Inferior parietal cortex (tissue), 1 donor: ENCODE measurements at regions not wholly inside any gene's neighbourhood (a gene's known extent, or its start where the extent isn't known, plus 50 kb on each side); places are given as distances from the start of the nearest gene placed in this dataset.
A peak's percentile ranks its signal among the peaks of the same experiment; 100 is the strongest.

Experiments
- DNase-seq: peaks from one replicate; pipeline ENCODE4 v3.0.0-alpha.2; 2016; ENCODE audit errors: extremely low spot score

DNA sequence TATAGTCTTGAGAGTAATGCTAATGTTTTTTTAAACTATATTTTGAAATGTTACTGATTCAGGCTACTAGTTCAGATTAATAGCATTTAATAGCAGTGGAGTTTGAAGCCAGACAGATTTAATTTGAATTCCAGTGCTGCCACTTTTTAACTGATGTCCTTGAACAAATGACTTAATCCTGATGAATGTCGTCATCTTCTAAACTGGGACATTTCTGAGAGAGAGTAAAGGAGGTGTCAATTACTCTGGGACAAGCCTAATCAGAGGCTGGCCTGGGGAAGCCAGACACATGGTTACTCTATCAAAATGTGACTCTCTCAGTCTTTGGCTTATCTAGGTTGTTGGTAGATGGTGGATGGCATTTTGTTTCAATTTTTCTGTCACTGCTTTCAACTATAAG, 246.7 kb downstream of the HS3ST3A1 start:
- no peak for DNase-seq

DNA sequence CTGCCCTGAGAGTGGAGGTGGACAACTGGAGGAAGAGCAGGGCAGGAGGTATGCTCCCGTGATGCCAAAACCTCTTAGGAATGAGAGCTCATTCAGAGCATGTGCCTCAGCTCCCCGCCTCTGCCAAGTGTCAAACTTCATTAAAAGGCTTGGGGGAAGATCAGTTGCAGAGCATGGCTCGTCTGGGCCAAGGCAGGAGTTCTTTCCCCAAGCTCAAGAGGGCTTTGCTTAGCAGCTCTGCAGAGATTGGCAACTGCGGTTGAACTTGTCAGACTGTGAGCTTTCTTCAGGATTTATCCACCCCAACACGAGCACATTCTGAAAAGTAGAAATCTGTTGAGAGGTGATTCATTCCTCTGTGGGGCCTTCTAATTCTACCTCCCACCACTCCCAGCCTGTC, 248.1 kb downstream of the HS3ST3A1 start:
- no peak for DNase-seq

DNA sequence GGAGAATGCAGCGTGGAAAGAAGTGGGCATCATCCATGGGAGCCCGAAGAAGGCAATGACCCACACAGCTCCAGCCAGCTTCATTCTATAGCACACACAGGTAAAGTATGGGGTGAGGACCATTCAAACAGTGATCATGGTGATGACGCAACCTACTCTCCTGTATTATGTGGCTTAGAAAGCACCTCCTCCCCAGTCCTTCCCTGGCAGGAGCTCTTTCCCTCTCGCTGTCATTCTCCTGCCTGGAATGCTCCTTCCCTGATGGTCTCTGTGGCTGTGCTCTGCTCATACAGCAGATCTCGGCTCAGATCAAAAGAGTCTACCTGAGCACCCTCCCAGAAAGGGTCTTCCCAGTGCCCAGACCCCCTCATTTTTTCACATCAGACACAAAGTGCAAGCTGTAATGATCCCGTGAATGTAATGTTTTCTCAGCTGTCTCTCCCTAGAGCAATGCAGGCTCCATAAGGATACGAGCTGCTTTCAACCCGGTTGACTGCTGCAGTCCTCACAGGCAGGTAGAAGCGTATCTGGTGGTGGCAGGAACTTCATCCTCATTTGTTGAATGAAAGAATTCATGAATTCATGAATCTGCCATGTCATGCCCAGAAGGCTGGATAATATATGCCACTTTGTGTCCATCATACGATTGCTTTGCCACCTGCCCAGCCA, 248.8 kb downstream of the HS3ST3A1 start:
- DNase-seq = no peak

DNA sequence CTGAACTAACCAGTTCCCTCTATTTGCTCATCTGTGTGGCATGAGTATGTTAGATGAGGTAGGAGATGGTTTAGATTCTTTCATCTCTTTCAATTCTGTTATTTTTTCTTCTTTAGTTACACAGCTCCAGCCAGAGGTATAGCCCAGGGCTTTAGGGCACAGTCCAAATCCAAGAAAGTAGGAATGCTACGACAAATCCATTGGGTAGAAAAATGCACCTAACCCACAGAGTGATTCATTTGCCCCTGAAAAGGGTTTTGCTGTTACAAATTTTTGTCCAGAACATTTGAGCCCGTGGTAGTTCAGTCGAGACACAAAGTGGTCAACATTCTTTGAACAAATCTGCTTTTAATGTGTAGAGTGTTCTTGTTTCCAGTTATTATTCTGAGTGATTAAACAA, 250.7 kb downstream of the HS3ST3A1 start:
- no peak for DNase-seq

DNA sequence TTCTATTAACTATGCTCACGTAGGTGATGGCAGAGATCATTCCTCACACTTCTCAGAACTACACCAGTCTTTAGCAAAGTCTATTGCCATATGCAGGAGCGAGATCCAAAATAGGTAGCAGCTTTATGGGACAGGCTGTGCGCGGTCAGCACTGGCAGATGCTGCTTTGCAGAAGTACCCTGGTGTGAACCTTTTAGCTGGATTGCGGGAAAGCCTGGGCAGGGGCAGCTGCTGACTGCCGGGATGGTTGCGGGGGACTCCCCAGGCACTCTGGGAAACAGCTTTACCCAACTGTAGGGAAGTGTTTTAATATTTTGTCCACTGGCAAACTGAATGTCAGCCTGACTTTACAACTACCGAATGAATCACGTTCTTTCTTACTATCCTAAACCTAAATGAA, 251.3 kb downstream of the HS3ST3A1 start:
- DNase-seq = no peak

DNA sequence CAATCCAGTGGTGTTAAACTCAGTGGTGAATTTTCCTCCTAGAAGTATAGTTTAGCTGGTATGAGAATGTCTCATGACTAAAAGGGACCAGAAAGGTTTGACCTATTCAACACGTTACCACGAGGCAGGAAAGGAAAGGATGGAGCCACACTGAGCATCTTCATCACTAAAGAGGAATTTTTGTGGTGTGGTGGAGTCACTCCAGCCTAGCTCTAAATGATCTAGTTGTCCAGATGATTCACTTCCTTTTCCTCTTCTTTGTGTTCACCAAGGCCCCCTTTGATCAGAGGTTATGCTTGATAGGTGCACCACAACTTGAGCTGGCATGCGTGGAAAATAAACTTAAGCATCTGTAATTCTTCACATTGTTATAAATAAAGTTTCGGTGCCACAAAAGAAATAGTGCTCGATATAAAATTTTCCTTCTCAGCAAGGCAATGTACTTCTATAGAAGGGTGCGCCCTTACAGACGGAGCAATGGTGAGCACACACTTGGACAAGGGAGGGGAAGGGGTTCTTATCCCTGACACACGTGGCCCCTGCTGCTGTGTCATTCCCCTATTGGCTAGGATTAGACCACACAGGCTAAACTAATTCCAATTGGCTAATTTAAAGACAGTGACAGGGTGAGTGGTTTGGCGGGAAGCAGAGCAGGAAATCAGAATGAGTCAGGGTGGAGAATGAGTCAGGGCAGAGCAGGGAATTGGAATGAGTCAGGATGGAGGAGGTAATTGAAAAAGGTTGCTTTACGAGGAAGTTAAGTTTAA, 254.6 kb downstream of the HS3ST3A1 start:
- DNase-seq = no peak

DNA sequence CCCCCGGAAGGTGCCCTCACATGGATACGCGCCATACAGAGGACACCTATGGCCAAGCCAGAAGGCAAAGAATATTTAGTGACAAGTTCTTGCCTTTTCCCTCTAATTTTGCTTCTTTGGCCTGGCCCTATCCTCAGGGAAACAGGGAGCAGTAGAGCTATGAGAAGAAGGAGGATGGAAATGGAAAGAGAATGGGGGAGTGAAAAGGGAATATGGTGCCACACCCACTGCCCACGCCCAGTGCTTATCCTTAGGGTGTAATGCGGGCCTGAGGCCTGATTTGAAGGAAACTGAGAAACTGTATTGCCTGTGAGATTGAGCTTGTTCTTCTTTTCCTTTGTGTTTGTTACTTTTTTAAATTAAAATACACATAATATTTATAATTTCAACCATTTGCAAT, 255.1 kb downstream of the HS3ST3A1 start:
- no peak for DNase-seq

DNA sequence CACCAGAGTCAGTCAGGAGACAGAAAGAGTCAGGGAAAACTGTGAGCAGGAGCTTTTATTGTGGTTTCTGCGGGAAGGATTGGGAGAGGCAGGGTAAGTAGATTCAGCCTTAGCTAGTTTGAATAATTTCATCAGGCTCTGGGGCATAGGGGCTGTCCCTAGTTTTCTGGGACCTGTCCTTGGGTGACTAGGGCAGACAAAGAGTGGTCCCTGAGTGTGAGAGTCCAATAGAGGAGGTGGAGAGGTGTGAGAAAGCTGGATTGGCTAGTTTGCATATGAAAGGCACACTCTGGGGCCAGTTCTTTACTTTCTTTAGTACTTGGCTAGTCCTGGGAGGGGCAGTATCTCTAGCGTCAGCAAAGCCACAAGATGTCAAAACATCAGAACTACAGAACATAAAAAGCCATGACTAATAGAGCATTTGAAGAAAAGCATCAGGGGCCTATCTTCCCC, 255.6 kb downstream of the HS3ST3A1 start:
- DNase-seq = no peak

DNA sequence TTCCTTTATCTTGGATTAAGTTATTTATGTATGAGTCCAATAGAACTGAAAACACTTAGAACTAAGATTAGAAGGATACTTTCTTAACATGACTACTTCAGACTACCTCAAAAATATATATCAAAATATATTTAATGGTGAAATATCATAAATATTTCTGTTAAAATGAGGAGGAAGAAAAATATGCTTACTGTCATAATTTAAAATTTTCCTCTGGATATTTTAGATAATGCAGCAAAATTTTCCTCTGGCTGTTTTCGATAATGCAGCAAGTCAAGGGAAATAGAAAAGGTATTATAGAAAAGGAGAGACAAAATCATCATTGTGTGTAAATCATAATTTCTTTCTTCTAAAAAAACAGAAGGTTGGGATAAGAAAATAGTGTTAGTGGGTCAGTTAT, 263.3 kb downstream of the HS3ST3A1 start:
- no peak for DNase-seq

DNA sequence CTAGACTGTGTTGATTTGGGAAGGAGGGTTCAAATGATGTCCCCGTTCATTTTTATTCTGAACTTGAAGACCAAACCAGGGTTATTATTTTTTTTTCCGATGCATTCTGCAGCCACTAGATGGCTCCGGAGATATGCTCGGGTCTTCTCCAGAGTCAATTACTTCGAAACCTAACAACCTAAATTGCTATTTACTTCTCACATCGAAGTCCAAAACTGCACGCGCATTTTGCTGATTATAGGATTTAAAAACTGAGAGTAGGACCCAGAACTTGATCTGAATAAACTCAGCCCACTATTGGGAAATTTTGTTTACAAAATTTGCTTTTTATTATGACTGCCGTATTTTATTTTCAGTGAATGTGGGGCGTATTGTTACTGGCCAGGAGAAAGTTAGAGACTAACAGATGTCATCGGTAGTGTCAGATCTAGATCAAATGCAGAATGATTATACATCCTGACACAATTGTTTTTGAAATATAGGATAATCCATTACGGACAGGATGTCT, 263.8 kb downstream of the HS3ST3A1 start:
- DNase-seq = peak; percentile 81

DNA sequence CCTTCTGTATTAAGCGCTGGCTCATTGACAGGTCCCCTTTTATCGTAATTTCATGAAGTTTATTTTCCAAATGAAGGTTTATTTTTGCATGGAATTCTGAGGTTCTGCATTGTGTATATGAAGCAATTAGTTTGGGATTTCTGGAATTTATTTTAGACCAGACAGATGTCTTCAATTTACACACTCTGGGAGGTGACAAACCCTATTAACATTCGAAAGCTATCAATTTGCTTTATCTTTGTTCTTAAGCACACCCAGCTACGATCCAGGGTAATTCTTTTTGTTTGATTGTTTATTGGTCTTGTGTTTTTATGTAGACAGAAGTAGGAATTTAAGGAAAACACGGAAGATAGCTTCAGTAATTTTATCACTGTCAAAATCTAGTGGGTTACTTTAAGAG, 264.6 kb downstream of the HS3ST3A1 start:
- DNase-seq = no peak

DNA sequence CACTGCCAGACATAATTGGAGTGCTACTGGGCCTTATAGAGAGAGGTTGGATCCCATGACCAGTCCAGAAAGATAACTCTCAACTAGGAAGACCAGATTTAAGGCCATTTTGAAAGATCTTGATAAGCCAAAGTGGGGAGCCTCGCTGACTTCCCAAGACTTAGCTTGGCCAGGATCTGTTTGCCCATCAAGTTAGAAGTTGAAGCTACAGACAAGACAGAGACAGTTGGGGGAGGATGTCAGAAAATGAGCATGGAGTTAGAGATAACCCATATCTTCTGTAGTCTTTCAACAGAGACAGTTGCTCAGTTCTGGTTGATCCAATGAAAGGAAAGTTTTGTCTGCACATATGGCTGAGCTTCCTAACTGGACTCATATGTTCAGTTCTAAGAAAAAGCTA, 267.4 kb downstream of the HS3ST3A1 start:
- DNase-seq = no peak

DNA sequence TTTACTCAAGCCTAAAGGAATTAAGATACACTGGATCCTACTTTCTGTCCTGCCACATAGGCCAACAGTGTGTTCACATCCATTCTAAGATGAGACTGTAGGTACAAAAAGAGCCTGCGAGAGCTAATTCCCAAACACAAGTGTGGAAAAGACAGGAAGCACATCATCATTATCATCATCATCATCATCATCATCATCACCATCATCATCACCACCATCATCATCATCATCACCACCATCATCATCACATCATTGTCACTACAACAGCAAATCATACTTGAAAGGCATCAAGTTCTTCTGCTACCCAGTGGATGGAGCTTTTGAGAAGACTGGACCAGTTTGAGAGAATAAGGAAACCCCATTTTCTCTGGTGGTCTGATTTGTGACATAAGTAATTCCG, 268.1 kb downstream of the HS3ST3A1 start:
- no peak for DNase-seq

DNA sequence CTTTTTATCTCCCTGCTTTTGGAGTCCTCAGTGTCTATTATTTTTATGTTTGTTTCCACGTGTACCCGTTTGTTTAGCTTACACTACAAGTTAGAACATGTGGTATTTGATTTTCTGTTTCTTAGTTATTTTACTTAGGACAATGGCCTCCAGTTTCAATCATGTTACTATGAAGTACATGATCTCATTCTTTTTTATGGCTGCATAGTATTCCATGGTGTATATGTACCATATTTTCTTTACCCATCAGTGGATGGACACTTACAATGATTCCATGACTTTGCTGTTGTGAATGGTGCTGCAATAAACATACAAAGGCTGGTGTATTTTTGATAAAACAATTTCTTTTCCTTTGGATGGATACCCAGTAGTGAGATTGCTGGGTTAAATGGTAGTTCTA, 269.5 kb downstream of the HS3ST3A1 start:
- no peak for DNase-seq

DNA sequence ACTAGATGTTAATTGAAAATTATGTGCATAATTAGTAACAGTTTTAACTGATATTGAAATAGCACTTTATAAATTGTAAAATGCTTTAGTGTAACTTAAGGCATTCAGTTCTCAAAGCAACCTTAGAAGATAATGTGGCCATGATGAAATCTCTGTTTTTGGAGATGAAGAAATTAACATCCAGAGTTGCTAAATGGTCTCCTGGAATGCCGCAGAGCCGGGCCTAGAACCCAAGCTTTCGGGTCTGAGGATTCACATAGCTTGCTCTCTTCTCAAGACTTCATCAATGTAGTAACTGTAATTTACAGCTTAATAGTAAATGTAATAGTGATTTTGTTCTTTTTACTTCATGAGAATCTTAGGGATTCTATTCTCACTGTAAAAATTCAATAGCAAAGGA, 272.3 kb downstream of the HS3ST3A1 start:
- no peak for DNase-seq

DNA sequence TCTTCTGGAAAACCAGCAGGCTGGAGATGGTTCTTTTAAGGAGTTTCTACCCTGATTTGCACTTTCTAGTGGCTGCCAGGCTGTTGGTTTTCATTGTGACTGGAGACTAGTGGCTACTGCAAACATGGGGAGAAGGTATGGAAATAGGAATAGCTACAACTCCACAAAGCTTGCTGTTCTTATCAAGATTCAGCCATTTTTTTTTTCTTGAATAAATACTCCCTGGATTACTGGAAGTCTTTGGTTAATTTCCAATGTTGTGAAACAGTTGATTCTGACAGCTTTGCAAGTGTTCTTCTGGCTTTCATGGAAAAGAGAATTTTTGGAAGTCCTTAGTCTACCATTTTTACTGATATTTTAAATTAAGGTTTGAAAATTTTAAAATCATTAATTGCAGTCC, 277.7 kb downstream of the HS3ST3A1 start:
- no peak for DNase-seq

DNA sequence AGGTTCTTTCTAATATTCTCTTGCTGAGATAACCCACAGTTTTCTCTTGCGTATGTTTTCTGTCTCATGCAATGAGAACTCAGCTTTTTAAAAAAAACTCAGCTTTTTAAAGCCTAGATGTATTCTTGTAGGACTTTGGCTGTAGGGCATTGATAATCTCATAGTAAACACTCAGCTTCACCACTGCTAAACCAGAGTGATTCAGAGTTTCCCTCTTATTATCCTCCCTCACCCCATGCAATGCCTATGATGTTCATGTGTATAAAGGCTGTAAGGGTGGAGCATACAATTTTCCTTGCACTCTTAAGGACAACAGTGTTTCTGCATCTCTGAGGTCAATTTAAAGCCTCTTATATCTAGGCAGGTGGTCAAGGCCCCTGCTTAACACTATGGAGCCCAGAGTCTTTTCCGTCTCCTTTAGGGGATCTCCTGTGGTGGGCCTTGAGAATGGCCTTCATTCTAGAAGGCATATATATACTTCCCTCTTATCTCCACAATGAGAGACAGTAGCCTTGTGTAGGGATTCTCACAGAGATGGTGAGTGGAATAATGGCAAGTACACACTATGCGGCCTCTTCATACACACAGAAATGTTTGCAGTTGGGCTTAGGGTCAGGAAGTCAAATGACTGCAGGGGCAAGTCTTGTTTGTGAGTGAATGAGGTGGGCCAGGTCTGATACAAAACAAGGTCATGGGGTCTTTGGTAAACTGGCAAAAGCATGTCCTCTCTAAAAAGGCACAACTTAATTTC, 279.6 kb downstream of the HS3ST3A1 start:
- DNase-seq = no peak

DNA sequence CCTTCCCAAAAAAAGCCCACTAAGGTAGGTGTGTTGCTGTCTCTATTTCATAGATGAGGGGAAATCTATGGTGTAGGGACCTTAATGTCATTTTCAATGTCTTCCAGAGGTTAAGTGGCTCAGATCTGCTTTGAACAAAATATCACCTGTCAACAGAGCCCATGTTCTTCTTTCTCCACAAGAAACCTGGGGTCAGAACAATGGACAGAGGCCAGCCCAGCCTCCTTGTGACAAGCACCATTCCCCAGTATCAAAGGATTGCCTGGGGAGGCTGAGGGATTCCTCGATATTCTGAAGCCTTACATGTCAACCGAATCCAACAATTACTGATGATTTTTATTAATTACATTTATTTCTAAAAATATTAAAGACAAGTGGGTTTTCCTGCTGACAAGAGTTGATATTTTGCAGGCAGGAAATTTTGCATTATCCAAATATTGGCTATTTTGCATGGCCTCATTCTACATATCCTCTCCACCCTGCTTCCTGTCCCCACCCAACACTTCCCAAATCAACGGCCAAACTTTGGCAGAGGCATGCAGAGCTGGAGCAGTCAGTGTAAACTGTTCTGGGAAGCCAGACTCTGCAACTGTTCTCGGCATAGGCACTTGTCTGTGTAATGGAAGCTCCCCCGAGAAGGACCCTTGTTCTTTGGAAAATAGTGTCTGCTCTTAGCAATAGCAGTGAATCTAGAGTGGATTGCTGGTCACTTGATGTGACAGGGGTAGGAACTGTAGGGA, 281.5 kb downstream of the HS3ST3A1 start:
- no peak for DNase-seq

DNA sequence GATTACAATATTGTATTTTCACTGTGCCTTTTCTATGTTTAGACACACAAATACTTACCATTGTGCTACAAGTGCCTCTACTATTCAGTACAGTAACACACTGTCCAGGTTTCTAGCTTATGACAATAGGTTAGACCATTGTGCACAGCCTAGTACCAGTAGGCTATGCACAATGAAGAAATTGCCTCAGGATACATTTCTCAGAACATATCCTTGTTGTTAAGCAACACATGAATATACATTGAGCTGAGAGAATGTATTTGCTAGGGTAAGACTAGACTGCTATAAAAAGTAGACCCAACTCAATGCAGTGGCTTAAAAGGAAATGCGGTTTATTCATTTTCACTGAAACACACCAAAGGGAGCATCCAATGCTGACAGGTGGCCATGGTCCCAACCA, 285.1 kb downstream of the HS3ST3A1 start:
- DNase-seq = no peak

DNA sequence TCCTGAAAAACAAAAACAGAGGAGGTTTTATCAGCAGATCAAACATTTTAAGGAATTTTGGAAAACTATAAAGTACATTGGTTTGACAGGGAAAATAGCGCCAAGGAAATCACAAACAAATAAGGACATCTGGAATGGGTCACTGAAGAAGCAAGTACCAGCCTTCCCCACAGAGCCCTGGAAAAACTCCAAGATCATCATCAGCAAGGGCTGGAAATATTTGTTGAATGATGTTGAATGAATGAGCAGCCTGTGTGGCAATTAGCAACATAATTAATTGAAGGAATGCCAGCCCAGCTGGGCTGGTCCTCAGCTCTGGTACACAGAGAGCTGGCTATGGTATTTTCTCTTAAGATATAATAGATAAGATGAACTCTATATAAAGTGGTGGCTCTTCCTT, 290.4 kb downstream of the HS3ST3A1 start:
- no peak for DNase-seq

DNA sequence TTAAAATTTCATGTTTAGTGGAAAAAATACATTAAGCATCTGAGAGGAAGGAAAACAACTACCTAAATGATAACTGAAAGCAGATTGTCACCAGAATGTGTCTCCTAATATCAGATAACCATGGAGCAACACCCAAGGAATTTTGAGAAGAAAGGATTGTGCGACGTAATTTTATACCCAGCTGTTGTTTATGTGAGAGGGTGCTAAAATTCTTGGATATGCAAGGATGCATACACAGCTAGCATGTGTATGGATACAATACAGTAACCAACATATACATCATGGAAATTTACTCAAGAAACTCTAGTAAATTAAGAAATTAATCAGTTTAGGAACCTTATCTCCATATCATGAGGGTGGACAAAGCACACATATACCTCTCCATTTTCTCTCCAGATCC, 290.9 kb downstream of the HS3ST3A1 start:
- no peak for DNase-seq
